Astrocyte (in vitro differentiated cells and primary cell): ENCODE measurements at regions not wholly inside any gene's neighbourhood (a gene's known extent, or its start where the extent isn't known, plus 50 kb on each side); places are given as distances from the start of the nearest gene placed in this dataset.
A peak's percentile ranks its signal among the peaks of the same experiment; 100 is the strongest.

Experiments
- DNase-seq: peaks from one replicate; pipeline ENCODE4 v3.0.0-alpha.2; 2010; ENCODE audit warnings: low read depth
- FAIRE-seq: peaks from 2 replicates; lab custom pipeline; 2011; peaks lifted over from hg19 to GRCh38; lab: Jason Lieb, UNC
- H2AFZ ChIP-seq: 2 replicates; pipeline ENCODE4 v1.6.0; 2012; ENCODE audit warnings: low read depth, low read length, inconsistent platforms
- H3K27ac ChIP-seq: 2 replicates; pipeline ENCODE4 v1.5.1; 2011; ENCODE audit warnings: low read depth, low read length, inconsistent platforms
- H3K27me3 ChIP-seq: 2 replicates; pipeline ENCODE4 v1.6.0; 2011; ENCODE audit warnings: low read length, inconsistent platforms; ENCODE audit not compliant: insufficient read depth
- H3K36me3 ChIP-seq: 2 replicates; pipeline ENCODE4 v1.5.1; 2011; ENCODE audit warnings: low read length, inconsistent platforms; ENCODE audit not compliant: insufficient read depth
- H3K4me1 ChIP-seq: 2 replicates; pipeline ENCODE4 v1.5.1; 2011; ENCODE audit warnings: low read length, inconsistent platforms; ENCODE audit not compliant: insufficient read depth
- H3K4me2 ChIP-seq: 2 replicates; pipeline ENCODE4 v1.6.0; 2012; ENCODE audit warnings: low read length, inconsistent platforms
- H3K4me3 ChIP-seq: 2 replicates; pipeline ENCODE4 v1.5.1; 2011; ENCODE audit warnings: low read depth, mild to moderate bottlenecking, low read length, inconsistent platforms; ENCODE audit not compliant: insufficient read depth
- H3K79me2 ChIP-seq: 2 replicates; pipeline ENCODE4 v1.6.0; 2012; ENCODE audit warnings: mild to moderate bottlenecking, low read length, inconsistent platforms; ENCODE audit not compliant: insufficient read depth
- H3K9ac ChIP-seq: 2 replicates; pipeline ENCODE4 v1.6.0; 2012; ENCODE audit warnings: mild to moderate bottlenecking, low read length, inconsistent platforms
- H3K9me3 ChIP-seq: 2 replicates; pipeline ENCODE4 v1.5.1; 2012; ENCODE audit warnings: low read depth, mild to moderate bottlenecking, low read length, inconsistent platforms; ENCODE audit not compliant: insufficient read depth
- H4K20me1 ChIP-seq: 2 replicates; pipeline ENCODE4 v1.6.0; 2012; ENCODE audit warnings: low read length, inconsistent platforms; ENCODE audit not compliant: insufficient read depth
- H3K27ac Mint-ChIP-seq: one replicate; pipeline ENCODE4 v1.8.0; 2021; ENCODE audit warnings: mild to moderate bottlenecking, mixed read lengths; ENCODE audit not compliant: unreplicated experiment
- H3K27me3 Mint-ChIP-seq: one replicate; pipeline ENCODE4 v1.8.0; 2021; ENCODE audit warnings: low read depth, mixed read lengths; ENCODE audit not compliant: unreplicated experiment
- H3K36me3 Mint-ChIP-seq: one replicate; pipeline ENCODE4 v1.8.0; 2021; ENCODE audit warnings: low read depth, mixed read lengths; ENCODE audit not compliant: unreplicated experiment
- H3K4me1 Mint-ChIP-seq: one replicate; pipeline ENCODE4 v1.8.0; 2021; ENCODE audit warnings: low read depth, mixed read lengths; ENCODE audit not compliant: unreplicated experiment
- H3K4me3 Mint-ChIP-seq: one replicate; pipeline ENCODE4 v1.8.0; 2021; ENCODE audit warnings: mild to moderate bottlenecking, moderate library complexity, mixed read lengths; ENCODE audit not compliant: unreplicated experiment
- H3K9me3 Mint-ChIP-seq: one replicate; pipeline ENCODE4 v1.8.0; 2021; ENCODE audit warnings: mild to moderate bottlenecking, mixed read lengths; ENCODE audit not compliant: unreplicated experiment
- CTCF ChIP-seq: IDR thresholded peaks from 2 replicates; pipeline ENCODE4 v1.5.1; 2011; ENCODE audit warnings: low read depth, mild to moderate bottlenecking, inconsistent platforms, low read length, moderate library complexity; ENCODE audit not compliant: insufficient read depth
- EZH2 ChIP-seq: IDR thresholded peaks from 2 replicates; pipeline ENCODE4 v1.6.1; 2012; ENCODE audit warnings: mild to moderate bottlenecking, low read length, inconsistent platforms; ENCODE audit not compliant: insufficient read depth

- Mint-ChIP-seq H3K36me3 (peaks cover 2% of the 10 kb centered on the region), H3K27me3 (peaks cover 47% of the 10 kb centered on the region), H3K4me3 (no peak overlapping the region), H3K27ac (no peak overlapping the region), H3K9me3 (peaks cover 12% of the 10 kb centered on the region), H3K4me1 (peaks cover 5% of the 10 kb centered on the region)
- DNase-seq (no peak), FAIRE-seq (no peak)
- no peaks in the 10 kb centered on the region for H4K20me1 ChIP-seq
- peak overlapping the region; percentile 64 for H3K4me2 ChIP-seq
- no peaks in the 10 kb centered on the region for H3K79me2 ChIP-seq
- H3K9me3 ChIP-seq = peaks cover 5% of the 10 kb centered on the region
- H3K36me3 ChIP-seq = no peaks in the 10 kb centered on the region
- no peak overlapping the region for H2AFZ ChIP-seq
- H3K9ac ChIP-seq = peak overlapping the region; percentile 42
- no peaks in the 10 kb centered on the region for H3K27me3 ChIP-seq
- no peak overlapping the region for H3K27ac ChIP-seq
- H3K4me3 ChIP-seq = no peak overlapping the region
- TF ChIP-seq CTCF (no peak), EZH2 (no peak)
- peaks cover 8% of the 10 kb centered on the region for H3K4me1 ChIP-seq
Observed at GRCh38 chr11:69211540-69211919, 55.8 kb downstream of the SMIM38 start.

GRCh38 chr11:69211920-69212797 lies 56.4 kb downstream of the SMIM38 start:
- H3K4me1 Mint-ChIP-seq = peaks cover 5% of the 10 kb centered on the region
- Histone ChIP-seq H2AFZ (peak overlapping the region; percentile 55), H3K4me1 (peaks cover 8% of the 10 kb centered on the region), H3K79me2 (no peaks in the 10 kb centered on the region), H4K20me1 (no peaks in the 10 kb centered on the region), H3K4me3 (no peak overlapping the region), H3K27me3 (peaks cover 2% of the 10 kb centered on the region), H3K4me2 (peak overlapping the region; percentile 64), H3K9me3 (peaks cover 5% of the 10 kb centered on the region), H3K9ac (peak overlapping the region; percentile 42), H3K27ac (no peak overlapping the region), H3K36me3 (no peaks in the 10 kb centered on the region)
- H3K9me3 Mint-ChIP-seq = peaks cover 9% of the 10 kb centered on the region
- H3K27me3 Mint-ChIP-seq = peaks cover 45% of the 10 kb centered on the region
- H3K4me3 Mint-ChIP-seq = no peak overlapping the region
- no peak overlapping the region for H3K27ac Mint-ChIP-seq
- TF ChIP-seq CTCF = peak; percentile 4
- TF ChIP-seq EZH2 = no peak
- FAIRE-seq = no peak
- peaks cover 2% of the 10 kb centered on the region for H3K36me3 Mint-ChIP-seq
- DNase-seq = no peak

GRCh38 chr11:69212798-69213110 lies 57.0 kb downstream of the SMIM38 start:
- Histone ChIP-seq H3K4me2 (no peak overlapping the region), H3K27me3 (peaks cover 3% of the 10 kb centered on the region), H3K4me1 (peaks cover 8% of the 10 kb centered on the region), H3K9me3 (peaks cover 5% of the 10 kb centered on the region), H3K9ac (no peak overlapping the region), H4K20me1 (no peaks in the 10 kb centered on the region), H3K4me3 (no peak overlapping the region), H2AFZ (no peak overlapping the region), H3K27ac (no peak overlapping the region), H3K36me3 (no peaks in the 10 kb centered on the region), H3K79me2 (no peaks in the 10 kb centered on the region)
- Mint-ChIP-seq H3K27ac (no peak overlapping the region), H3K4me1 (peaks cover 5% of the 10 kb centered on the region), H3K9me3 (peaks cover 9% of the 10 kb centered on the region), H3K27me3 (peaks cover 47% of the 10 kb centered on the region), H3K36me3 (peaks cover 2% of the 10 kb centered on the region), H3K4me3 (no peak overlapping the region)
- no peak for TF ChIP-seq EZH2
- TF ChIP-seq CTCF = no peak
- FAIRE-seq = no peak
- no peak for DNase-seq
